OCI-LY7 (cell line): ENCODE measurements at regions not wholly inside any gene's neighbourhood (a gene's known extent, or its start where the extent isn't known, plus 50 kb on each side); places are given as distances from the start of the nearest gene placed in this dataset.
"Not testable (repeated sequence)": the region's sequence is repeated elsewhere in the genome, so short reads cannot be mapped to it uniquely, and the experiment has no call there.

Experiments
- CTCF ChIP-seq: fragments of 200-600 bp; sonication (generic); conservative IDR thresholded peaks from 2 replicates; pipeline ENCODE4 v1.5.1; 2014; ENCODE audit warnings: mild to moderate bottlenecking, antibody characterized with exemption, low read length, moderate library complexity, mixed read lengths
- EZH2phosphoT487 ChIP-seq: fragments of 200-600 bp; sonication (generic); IDR thresholded peaks from 2 replicates; pipeline ENCODE4 v1.6.1; 2018; ENCODE audit warnings: low read depth, borderline replicate concordance, mild to moderate bottlenecking, mixed run types, antibody characterized with exemption, low read length, moderate library complexity, mixed read lengths

- TF ChIP-seq CTCF, EZH2phosphoT487: not testable (repeated sequence)
These were observed 74.4 kb upstream of the C3orf49 start for GRCh38 chr3:63744693-63745092.
